HepG2 (cell line): ENCODE measurements at regions not wholly inside any gene's neighbourhood (a gene's known extent, or its start where the extent isn't known, plus 50 kb on each side); places are given as distances from the start of the nearest gene placed in this dataset.

ENCODE experiments used
- ASH2L ChIP-seq: fragments of 300-600, 200-600 bp; sonication (generic); IDR thresholded peaks from 2 replicates; pipeline ENCODE4 v1.7.0; 2017; ENCODE audit warnings: low read depth, mild to moderate bottlenecking, moderate library complexity, mixed read lengths, low read length; ENCODE audit not compliant: insufficient read length
- ATF2 ChIP-seq: sonication (generic); formaldehyde crosslinking; IDR thresholded peaks from 2 replicates; pipeline ENCODE4 v1.4.0; 2020; ENCODE audit warnings: missing genetic modification reagents
- EP300 ChIP-seq, 3 experiments: sonication (generic) in 1 of 3; formaldehyde crosslinking in 1 of 3; IDR thresholded peaks; 2 replicates each; pipeline versions ENCODE4 v1.5.1 to v1.6.1; 2011 to 2020; ENCODE audit warnings: low read depth in 2 of 3, low read length in 2 of 3, borderline replicate concordance in 1 of 3, improper control_type of control experiment in 1 of 3, mild to moderate bottlenecking in 1 of 3, missing genetic modification reagents in 1 of 3, moderate library complexity in 1 of 3
- HMGA1 ChIP-seq: sonication (generic); formaldehyde crosslinking; conservative IDR thresholded peaks from 2 replicates; pipeline ENCODE4 v1.4.0; 2020; ENCODE audit warnings: missing genetic modification reagents
- MAFG ChIP-seq: sonication (generic); formaldehyde crosslinking; IDR thresholded peaks from 2 replicates; pipeline ENCODE4 v1.5.1; 2020; ENCODE audit warnings: mild to moderate bottlenecking, missing genetic modification reagents
- PBX3 ChIP-seq: sonication (generic); formaldehyde crosslinking; IDR thresholded peaks from 2 replicates; pipeline ENCODE4 v1.8.1; 2023; ENCODE audit warnings: missing genetic modification reagents, inconsistent platforms, borderline replicate concordance
- SIX1 ChIP-seq: sonication (generic); formaldehyde crosslinking; IDR thresholded peaks from 2 replicates; pipeline ENCODE4 v1.4.0; 2020; ENCODE audit warnings: missing genetic modification reagents, borderline replicate concordance
- SRSF4 ChIP-seq: fragments of 200-400 bp; formaldehyde crosslinking; IDR thresholded peaks from one replicate; pipeline ENCODE4 v1.6.1; 2018; ENCODE audit warnings: mild to moderate bottlenecking, low read depth, low read length, moderate library complexity; ENCODE audit not compliant: poor library complexity, severe bottlenecking
- TP53 ChIP-seq: sonication (generic); formaldehyde crosslinking; conservative IDR thresholded peaks from 2 replicates; pipeline ENCODE4 v1.4.0; 2020; ENCODE audit warnings: missing genetic modification reagents
- ZNF484 ChIP-seq: sonication (generic); formaldehyde crosslinking; IDR thresholded peaks from 2 replicates; pipeline ENCODE4 v1.5.1; 2020; ENCODE audit warnings: mild to moderate bottlenecking, low read depth, missing genetic modification reagents, borderline replicate concordance

- TF ChIP-seq MAFG (CRISPR knock-in tag): no peak
- no peak for TF ChIP-seq TP53 (CRISPR knock-in tag)
- TF ChIP-seq PBX3 (CRISPR knock-in tag): no peak
- no peak for TF ChIP-seq ZNF484
- no peak for TF ChIP-seq SRSF4
- no peak for TF ChIP-seq HMGA1 (CRISPR knock-in tag)
- TF ChIP-seq EP300 (IDR thresholded peaks at IDR 0.05; ENCODE audit: low read depth in 2 of 2, low read length in 2 of 2): no peak
- TF ChIP-seq EP300 (CRISPR knock-in tag; IDR thresholded peaks at IDR 0.05; ENCODE audit: borderline replicate concordance): no peak
- no peak for TF ChIP-seq ASH2L
- TF ChIP-seq ATF2: no peak
- TF ChIP-seq SIX1 (CRISPR knock-in tag): no peak
Observed at GRCh38 chr22:46053563-46054090, 76.7 kb upstream of the WNT7B start.
